IMR-90 (cell line): ENCODE measurements at regions not wholly inside any gene's neighbourhood (a gene's known extent, or its start where the extent isn't known, plus 50 kb on each side); places are given as distances from the start of the nearest gene placed in this dataset.

ENCODE experiments used
- BHLHE40 ChIP-seq: fragments of 150-350 bp; IDR thresholded peaks from 2 replicates; pipeline ENCODE4 v1.6.1; 2016; ENCODE audit warnings: mild to moderate bottlenecking, low read depth, low read length
- CEBPB ChIP-seq: IDR thresholded peaks from 2 replicates; pipeline ENCODE4 v1.6.1; 2012; ENCODE audit warnings: low read depth, low read length, improper control_type of control experiment
- CHD1 ChIP-seq: IDR thresholded peaks from 2 replicates; pipeline ENCODE4 v1.6.1; 2012; ENCODE audit warnings: low read depth, low read length, improper control_type of control experiment
- FOS ChIP-seq: fragments of 150-350 bp; IDR thresholded peaks from 2 replicates; pipeline ENCODE4 v1.6.1; 2016; ENCODE audit warnings: low read depth, low read length
- MXI1 ChIP-seq: IDR thresholded peaks from 2 replicates; pipeline ENCODE4 v1.6.1; 2012; ENCODE audit warnings: low read depth, mild to moderate bottlenecking, low read length, moderate library complexity, borderline replicate concordance
- POLR2A ChIP-seq: IDR thresholded peaks from 2 replicates; pipeline ENCODE4 v1.6.1; 2012; ENCODE audit warnings: mild to moderate bottlenecking, low read depth, low read length
- RAD21 ChIP-seq: IDR thresholded peaks from 2 replicates; pipeline ENCODE4 v1.6.1; 2012; ENCODE audit warnings: low read length, improper control_type of control experiment
- RCOR1 ChIP-seq: IDR thresholded peaks from 2 replicates; pipeline ENCODE4 v1.6.1; 2012; ENCODE audit warnings: mild to moderate bottlenecking, low read length, improper control_type of control experiment; ENCODE audit not compliant: insufficient replicate concordance
- RFX5 ChIP-seq: IDR thresholded peaks from 2 replicates; pipeline ENCODE4 v1.8.0; 2012; ENCODE audit warnings: low read depth, mild to moderate bottlenecking, low read length, moderate library complexity
- SMC3 ChIP-seq: fragments of 150-350 bp; IDR thresholded peaks from 2 replicates; pipeline ENCODE4 v1.6.1; 2016; ENCODE audit warnings: low read depth, mild to moderate bottlenecking, antibody characterized with exemption, low read length, moderate library complexity
- USF2 ChIP-seq: fragments of 150-350 bp; IDR thresholded peaks from 2 replicates; pipeline ENCODE4 v1.6.1; 2017; ENCODE audit warnings: mild to moderate bottlenecking, antibody characterized with exemption, low read length, low read depth
- TF ChIP-seq, protein P1 (sequence below): conservative IDR thresholded peaks from 2 replicates; pipeline ENCODE4 v1.5.1; 2012; ENCODE audit warnings: mild to moderate bottlenecking, low read depth, low read length, improper control_type of control experiment
- TF ChIP-seq, protein P2 (sequence below): fragments of 150-350 bp; IDR thresholded peaks from 2 replicates; pipeline ENCODE4 v1.6.1; 2016; ENCODE audit warnings: low read depth, mild to moderate bottlenecking, low read length, moderate library complexity, borderline replicate concordance

- TF ChIP-seq, protein P1, sequence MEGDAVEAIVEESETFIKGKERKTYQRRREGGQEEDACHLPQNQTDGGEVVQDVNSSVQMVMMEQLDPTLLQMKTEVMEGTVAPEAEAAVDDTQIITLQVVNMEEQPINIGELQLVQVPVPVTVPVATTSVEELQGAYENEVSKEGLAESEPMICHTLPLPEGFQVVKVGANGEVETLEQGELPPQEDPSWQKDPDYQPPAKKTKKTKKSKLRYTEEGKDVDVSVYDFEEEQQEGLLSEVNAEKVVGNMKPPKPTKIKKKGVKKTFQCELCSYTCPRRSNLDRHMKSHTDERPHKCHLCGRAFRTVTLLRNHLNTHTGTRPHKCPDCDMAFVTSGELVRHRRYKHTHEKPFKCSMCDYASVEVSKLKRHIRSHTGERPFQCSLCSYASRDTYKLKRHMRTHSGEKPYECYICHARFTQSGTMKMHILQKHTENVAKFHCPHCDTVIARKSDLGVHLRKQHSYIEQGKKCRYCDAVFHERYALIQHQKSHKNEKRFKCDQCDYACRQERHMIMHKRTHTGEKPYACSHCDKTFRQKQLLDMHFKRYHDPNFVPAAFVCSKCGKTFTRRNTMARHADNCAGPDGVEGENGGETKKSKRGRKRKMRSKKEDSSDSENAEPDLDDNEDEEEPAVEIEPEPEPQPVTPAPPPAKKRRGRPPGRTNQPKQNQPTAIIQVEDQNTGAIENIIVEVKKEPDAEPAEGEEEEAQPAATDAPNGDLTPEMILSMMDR, result no peak
- TF ChIP-seq USF2 (no peak), FOS (no peak), POLR2A (no peak), MXI1 (no peak), RAD21 (no peak), RCOR1 (no peak), BHLHE40 (no peak), CEBPB (no peak), SMC3 (no peak), RFX5 (no peak), CHD1 (no peak)
- TF ChIP-seq, protein P2, sequence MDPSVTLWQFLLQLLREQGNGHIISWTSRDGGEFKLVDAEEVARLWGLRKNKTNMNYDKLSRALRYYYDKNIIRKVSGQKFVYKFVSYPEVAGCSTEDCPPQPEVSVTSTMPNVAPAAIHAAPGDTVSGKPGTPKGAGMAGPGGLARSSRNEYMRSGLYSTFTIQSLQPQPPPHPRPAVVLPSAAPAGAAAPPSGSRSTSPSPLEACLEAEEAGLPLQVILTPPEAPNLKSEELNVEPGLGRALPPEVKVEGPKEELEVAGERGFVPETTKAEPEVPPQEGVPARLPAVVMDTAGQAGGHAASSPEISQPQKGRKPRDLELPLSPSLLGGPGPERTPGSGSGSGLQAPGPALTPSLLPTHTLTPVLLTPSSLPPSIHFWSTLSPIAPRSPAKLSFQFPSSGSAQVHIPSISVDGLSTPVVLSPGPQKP, result no peak
These were observed 128.0 kb downstream of the SPP2 start for GRCh38 chr2:234178330-234179030.
